SH-SY5Y (cell line): ENCODE measurements at regions not wholly inside any gene's neighbourhood (a gene's known extent, or its start where the extent isn't known, plus 50 kb on each side); places are given as distances from the start of the nearest gene placed in this dataset.

ENCODE experiments used
- GATA2 ChIP-seq: IDR thresholded peaks from 2 replicates; pipeline ENCODE4 v1.6.1; 2011; ENCODE audit warnings: mild to moderate bottlenecking, low read depth, low read length
- GATA3 ChIP-seq: IDR thresholded peaks from 2 replicates; pipeline ENCODE4 v1.6.1; 2011; ENCODE audit warnings: low read depth, mild to moderate bottlenecking, low read length, moderate library complexity

DNA sequence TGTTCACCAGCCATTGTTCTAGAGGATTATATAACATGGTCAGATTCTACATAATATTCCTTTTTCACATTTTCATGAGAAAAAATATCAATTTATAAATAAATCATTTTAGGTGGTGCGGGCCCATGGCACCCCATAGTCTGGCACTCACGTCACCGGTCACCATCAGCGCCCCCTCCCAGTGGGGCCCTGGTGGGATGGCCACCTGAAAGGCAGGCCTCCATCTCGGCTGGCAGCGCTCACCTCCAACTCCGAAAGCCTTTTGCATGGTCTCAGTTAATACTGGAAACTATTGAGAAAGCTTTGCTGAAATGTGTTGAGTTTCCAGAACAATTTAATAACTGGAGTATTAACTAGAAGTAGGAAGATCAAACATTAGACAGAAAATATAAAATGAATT is 141.4 kb upstream of the SALL3 start:
- TF ChIP-seq GATA2 (no peak), GATA3 (no peak)
